RCC 7860 (cell line): ENCODE measurements at regions not wholly inside any gene's neighbourhood (a gene's known extent, or its start where the extent isn't known, plus 50 kb on each side); places are given as distances from the start of the nearest gene placed in this dataset.
"Not testable (repeated sequence)": the region's sequence is repeated elsewhere in the genome, so short reads cannot be mapped to it uniquely, and the experiment has no call there.

ENCODE experiments used
- DNase-seq: peaks from one replicate; pipeline ENCODE4 v3.0.0-alpha.2; 2015; ENCODE audit warnings: low spot score
- FAIRE-seq: peaks from 2 replicates; lab custom pipeline; 2012; peaks lifted over from hg19 to GRCh38; lab: Jason Lieb, UNC

- DNase-seq (no peak), FAIRE-seq (no peak)
Observed at GRCh38 chr11:80993536-80993935, 1552.7 kb upstream of the TENM4 start.

GRCh38 chr11:80990885-80991284 lies 1550.1 kb upstream of the TENM4 start:
- FAIRE-seq, result no peak
- DNase-seq, result no peak

DNA sequence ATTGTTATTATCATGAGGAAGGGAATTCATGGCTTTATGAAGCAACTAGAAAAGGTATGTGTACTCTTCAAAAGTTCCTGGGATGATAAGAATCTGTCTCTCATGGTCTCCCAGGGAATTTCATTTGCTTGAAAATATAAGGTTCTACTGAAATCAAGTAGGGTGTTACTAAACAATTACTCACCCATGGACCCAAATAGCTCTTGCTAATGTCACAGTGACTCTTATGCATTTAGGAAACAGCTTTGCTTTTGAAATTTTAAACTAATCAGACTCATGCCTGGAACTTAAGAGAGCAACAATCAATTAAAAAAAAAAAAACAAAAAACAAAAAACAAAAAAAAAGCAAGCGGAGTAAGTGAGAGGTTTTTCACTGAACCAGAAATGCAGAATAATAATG lies 1546.3 kb upstream of the TENM4 start:
- no peak for FAIRE-seq

GRCh38 chr11:80986421-80987074 lies 1545.7 kb upstream of the TENM4 start:
- no peak for DNase-seq
- no peak for FAIRE-seq

More for the DNA sequence above, 1546.3 kb upstream of the TENM4 start:
- no peak for DNase-seq

- FAIRE-seq (no peak), DNase-seq (no peak)
Observed at GRCh38 chr11:80980227-80980626, 1539.4 kb upstream of the TENM4 start.

GRCh38 chr11:80973786-80974185 lies 1533.0 kb upstream of the TENM4 start:
- FAIRE-seq, result no peak
- DNase-seq, result no peak

GRCh38 chr11:80970037-80970436 lies 1529.2 kb upstream of the TENM4 start:
- no peak for FAIRE-seq
- DNase-seq, result no peak

- DNase-seq, result no peak
Observed at GRCh38 chr11:80967649-80968048, 1526.8 kb upstream of the TENM4 start.

DNA sequence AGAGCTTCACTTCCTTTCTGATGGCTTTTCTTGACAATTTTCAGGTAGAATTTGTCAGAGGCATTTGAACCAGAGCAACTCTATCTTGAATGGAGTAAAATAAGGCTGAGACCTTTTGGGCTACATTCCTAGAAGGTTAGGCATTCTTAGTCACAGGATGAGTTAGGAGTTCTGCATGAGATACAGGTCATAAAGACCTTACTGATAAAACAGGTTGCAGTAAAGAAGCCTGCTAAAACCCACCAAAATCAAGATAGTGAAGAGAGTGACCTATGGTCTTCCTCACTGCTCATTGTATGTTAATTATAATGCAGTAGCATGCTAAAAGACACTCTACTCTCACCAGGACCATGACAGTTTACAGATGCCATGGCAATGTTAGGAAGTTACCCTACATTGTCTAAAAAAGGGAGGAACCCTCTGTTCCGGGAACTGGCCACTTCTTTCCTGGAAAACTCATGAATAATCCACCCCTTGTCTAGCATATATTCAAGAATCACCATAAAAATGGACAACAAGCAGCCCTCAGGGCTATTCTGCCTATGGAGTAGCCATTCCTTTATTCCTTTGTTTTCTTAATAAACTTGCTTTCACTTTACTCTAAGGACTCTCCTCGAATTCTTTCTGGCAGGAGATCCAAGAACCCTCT lies 1519.7 kb upstream of the TENM4 start:
- FAIRE-seq, result no peak
- DNase-seq, result no peak

More at GRCh38 chr11:80967649-80968048, 1526.8 kb upstream of the TENM4 start:
- FAIRE-seq, result no peak

DNA sequence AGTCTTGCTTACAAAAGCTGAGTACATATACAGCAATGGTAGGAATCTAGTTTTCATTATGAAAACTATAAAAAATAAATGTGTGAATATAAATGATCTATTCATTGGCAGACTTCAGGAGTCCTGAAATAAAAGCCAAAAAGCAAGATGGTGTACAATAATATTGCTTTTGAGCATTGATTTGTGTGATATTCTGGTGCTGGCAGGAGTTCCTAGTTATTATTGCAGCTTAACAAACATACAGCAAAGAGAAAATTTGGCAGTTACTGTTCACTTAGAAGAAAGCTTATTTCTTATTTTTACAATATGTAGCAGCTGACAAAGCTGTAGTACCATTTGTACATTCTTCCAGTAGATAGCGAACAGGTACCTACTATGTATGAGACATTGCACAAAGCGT lies 1518.9 kb upstream of the TENM4 start:
- FAIRE-seq, result no peak
- no peak for DNase-seq

GRCh38 chr11:80958987-80959386 lies 1518.2 kb upstream of the TENM4 start:
- no peak for FAIRE-seq
- DNase-seq, result no peak

GRCh38 chr11:80958361-80958760 lies 1517.5 kb upstream of the TENM4 start:
- no peak for FAIRE-seq
- no peak for DNase-seq

- FAIRE-seq (no peak), DNase-seq (no peak)
Observed at GRCh38 chr11:80955588-80955987, 1514.8 kb upstream of the TENM4 start.

DNA sequence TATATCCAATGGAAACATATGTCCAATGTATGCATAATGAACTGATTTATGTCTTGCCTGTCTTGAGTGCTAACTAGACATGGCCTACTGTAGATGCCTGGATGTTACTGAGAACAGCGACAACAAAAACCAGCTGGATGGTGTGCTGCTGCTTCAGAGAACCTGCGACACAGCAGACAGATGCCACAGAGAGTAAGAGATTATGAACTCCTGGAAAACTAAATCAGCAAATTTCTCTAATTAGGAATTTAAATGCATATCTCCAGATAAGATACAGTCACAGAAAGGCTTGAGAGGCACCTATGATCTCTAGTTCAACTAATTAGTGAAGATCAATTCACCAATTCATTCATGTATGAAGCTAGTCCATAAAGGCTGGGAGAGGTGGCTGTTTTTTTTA lies 1508.0 kb upstream of the TENM4 start:
- FAIRE-seq, result no peak
- no peak for DNase-seq

GRCh38 chr11:80944758-80945157 lies 1503.9 kb upstream of the TENM4 start:
- FAIRE-seq, result no peak
- DNase-seq, result no peak

DNA sequence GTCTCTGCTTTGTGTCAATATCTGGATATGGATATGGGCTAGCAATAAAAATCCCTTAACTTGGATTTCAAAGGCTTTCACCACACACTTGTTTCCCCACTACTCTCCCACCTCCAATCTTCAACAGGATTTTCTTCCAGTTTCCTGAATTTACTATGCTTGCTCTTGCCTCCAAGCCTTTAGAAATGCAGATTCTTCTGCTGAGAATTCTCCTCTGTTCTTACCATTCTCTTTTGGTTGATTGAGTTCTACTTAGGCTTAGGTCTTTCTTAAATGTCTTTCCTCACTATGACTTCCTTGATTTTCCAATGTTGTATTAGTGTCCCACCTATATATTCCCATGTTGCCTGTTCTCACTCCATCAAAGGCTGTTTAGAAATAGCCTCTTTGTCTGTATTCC lies 1502.4 kb upstream of the TENM4 start:
- DNase-seq (no peak), FAIRE-seq (no peak)

DNA sequence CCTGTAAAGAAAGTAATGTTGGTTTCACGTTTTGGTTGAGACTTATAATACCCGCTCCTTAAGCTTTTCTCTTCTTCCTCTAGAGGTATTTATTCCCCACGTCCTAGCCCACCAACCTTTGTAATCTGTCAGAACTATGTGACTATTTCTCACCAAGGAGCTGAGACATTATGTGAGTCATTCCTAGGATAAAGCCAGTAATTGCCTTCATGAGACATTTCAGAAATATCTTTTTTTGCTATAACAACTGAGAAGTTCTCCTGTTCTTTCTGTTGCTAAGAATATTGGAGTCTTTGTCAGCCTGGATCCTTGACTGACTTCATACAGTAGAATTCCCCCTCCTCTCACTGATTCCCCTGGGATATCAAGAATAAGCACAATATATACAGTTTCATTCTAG lies 1497.0 kb upstream of the TENM4 start:
- FAIRE-seq (no peak), DNase-seq (no peak)

- DNase-seq (no peak), FAIRE-seq (no peak)
Observed at GRCh38 chr11:80930038-80930437, 1489.2 kb upstream of the TENM4 start.

DNA sequence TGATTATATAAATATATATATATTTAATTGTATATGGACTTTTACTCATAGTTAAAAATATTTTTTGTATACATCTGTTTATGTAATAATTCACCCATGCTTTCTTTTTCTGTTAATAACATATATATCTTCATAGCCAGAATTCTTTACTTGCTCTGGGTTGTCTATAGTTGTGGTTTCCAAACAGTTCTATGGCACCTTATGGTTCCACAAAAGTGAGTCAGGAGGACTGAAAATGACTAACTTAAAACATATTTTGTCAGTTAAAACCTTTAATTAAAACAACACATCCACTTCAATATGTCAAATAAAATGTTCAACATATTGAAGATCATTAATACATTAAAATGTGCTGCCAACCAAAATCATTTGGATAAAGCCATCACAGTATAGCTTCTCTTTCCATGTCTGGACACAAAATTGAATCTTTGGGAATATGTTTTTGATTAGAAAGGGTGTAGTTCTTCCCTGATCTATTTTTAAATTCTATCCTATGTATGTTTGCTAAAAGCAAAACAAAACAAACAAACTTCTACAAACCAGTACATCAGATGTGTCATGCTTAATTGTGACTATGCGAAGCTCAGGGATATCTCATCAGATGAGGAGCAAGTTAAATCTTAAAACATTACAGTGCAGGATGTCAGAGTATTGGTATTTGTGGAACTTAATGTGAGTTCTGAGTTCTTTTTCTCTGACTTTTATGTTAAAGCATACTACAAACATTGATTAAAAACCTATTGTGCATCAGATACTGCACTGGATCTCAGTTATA lies 1488.4 kb upstream of the TENM4 start:
- FAIRE-seq (no peak), DNase-seq (no peak)

GRCh38 chr11:80925321-80925720 lies 1484.5 kb upstream of the TENM4 start:
- DNase-seq, result no peak
- no peak for FAIRE-seq

- FAIRE-seq, DNase-seq: not testable (repeated sequence)
Observed at GRCh38 chr11:80921310-80921709, 1480.5 kb upstream of the TENM4 start.
